CD8-positive, alpha-beta memory T cell (primary cell): ENCODE measurements at regions not wholly inside any gene's neighbourhood (a gene's known extent, or its start where the extent isn't known, plus 50 kb on each side); places are given as distances from the start of the nearest gene placed in this dataset.

Experiments
- CTCF ChIA-PET: fragments of 350-600 bp; sonication (Branson Sonifier 250); formaldehyde crosslinking; loops from one replicate; lab custom pipeline; 2021; ENCODE audit warnings: antibody characterized with exemption; lab: Charles Lee
- POLR2A ChIA-PET: fragments of 350-600 bp; sonication (Branson Sonifier 250); formaldehyde crosslinking; loops from one replicate; lab custom pipeline; 2021; ENCODE audit warnings: antibody characterized with exemption; lab: Charles Lee
- DNase-seq, 5 donors: peaks; one replicate each; pipeline versions ENCODE4 v3.0.0 to v3.0.0-alpha.2; 2020 to 2022; ENCODE audit warnings: mixed read lengths in 1 of 5
- H3K27ac ChIP-seq: one replicate; pipeline ENCODE4 v1.7.0; 2013; ENCODE audit warnings: low read depth, mild to moderate bottlenecking, low read length, moderate library complexity
- H3K27me3 ChIP-seq: 2 replicates; pipeline ENCODE4 v1.7.0; 2013; ENCODE audit warnings: low read length, mild to moderate bottlenecking; ENCODE audit not compliant: insufficient read depth, poor library complexity, severe bottlenecking
- H3K36me3 ChIP-seq: 2 replicates; pipeline ENCODE4 v1.7.0; 2013; ENCODE audit warnings: mild to moderate bottlenecking, low read length, moderate library complexity; ENCODE audit not compliant: insufficient read depth
- H3K4me1 ChIP-seq: 2 replicates; pipeline ENCODE4 v1.7.0; 2013; ENCODE audit warnings: mild to moderate bottlenecking, low read length, moderate library complexity; ENCODE audit not compliant: insufficient read depth
- H3K4me3 ChIP-seq: 2 replicates; pipeline ENCODE4 v1.7.0; 2013; ENCODE audit warnings: mild to moderate bottlenecking, low read length
- H3K9me3 ChIP-seq: 2 replicates; pipeline ENCODE4 v1.7.0; 2013; ENCODE audit warnings: mild to moderate bottlenecking, low read length
- H3K27ac Mint-ChIP-seq, 8 donors: one replicate each; pipeline ENCODE4 v1.8.0; 2020 to 2021; ENCODE audit warnings: mixed read lengths in 8 of 8, mild to moderate bottlenecking in 6 of 8, inconsistent platforms in 3 of 8, moderate library complexity in 3 of 8
- H3K27me3 Mint-ChIP-seq, 2 donors: one replicate each; pipeline ENCODE4 v1.8.0; 2020 to 2021; ENCODE audit warnings: mixed read lengths in 2 of 2, mild to moderate bottlenecking in 1 of 2, moderate library complexity in 1 of 2
- H3K36me3 Mint-ChIP-seq, 3 donors: one replicate each; pipeline ENCODE4 v1.8.0; 2020 to 2021; ENCODE audit warnings: mixed read lengths in 3 of 3, inconsistent platforms in 1 of 3, mild to moderate bottlenecking in 1 of 3
- H3K4me1 Mint-ChIP-seq, 3 donors: one replicate each; pipeline ENCODE4 v1.8.0; 2020 to 2021; ENCODE audit warnings: mixed read lengths in 3 of 3, inconsistent platforms in 1 of 3, mild to moderate bottlenecking in 1 of 3
- H3K4me3 Mint-ChIP-seq, 7 donors: one replicate each; pipeline ENCODE4 v1.8.0; 2020 to 2021; ENCODE audit warnings: mixed read lengths in 7 of 7, mild to moderate bottlenecking in 6 of 7, moderate library complexity in 4 of 7, inconsistent platforms in 2 of 7
- H3K9me3 Mint-ChIP-seq, 5 donors: one replicate each; pipeline ENCODE4 v1.8.0; 2020 to 2022; ENCODE audit warnings: mixed read lengths in 5 of 5, mild to moderate bottlenecking in 3 of 5, moderate library complexity in 2 of 5, inconsistent platforms in 1 of 5

- Mint-ChIP-seq H3K9me3 (no peaks in the 10 kb centered on the region), H3K27ac (no peak overlapping the region), H3K36me3 (no peaks in the 10 kb centered on the region), H3K27me3 (peaks cover 5 to 20% of the 10 kb centered on the region in 2 donors), H3K4me3 (no peak overlapping the region), H3K4me1 (no peaks in the 10 kb centered on the region)
- H3K9me3 ChIP-seq = no peaks in the 10 kb centered on the region
- POLR2A ChIA-PET = no interaction called here
- CTCF ChIA-PET = no interaction called here
- H3K36me3 ChIP-seq = no peaks in the 10 kb centered on the region
- no peak overlapping the region for H3K27ac ChIP-seq
- no peak overlapping the region for H3K4me3 ChIP-seq
- DNase-seq = no peak
- no peaks in the 10 kb centered on the region for H3K27me3 ChIP-seq
- H3K4me1 ChIP-seq = no peaks in the 10 kb centered on the region
Measured at GRCh38 chr15:62822228-62822627, 220.3 kb upstream of the TPM1 start.

- no peaks in the 10 kb centered on the region for H3K27me3 ChIP-seq
- no peaks in the 10 kb centered on the region for H3K4me1 Mint-ChIP-seq
- ChIA-PET POLR2A (no interaction called here), CTCF (no interaction called here)
- H3K36me3 Mint-ChIP-seq = no peaks in the 10 kb centered on the region
- no peaks in the 10 kb centered on the region for H3K9me3 Mint-ChIP-seq
- H3K4me3 Mint-ChIP-seq = no peak overlapping the region
- H3K9me3 ChIP-seq = no peaks in the 10 kb centered on the region
- no peaks in the 10 kb centered on the region for H3K4me1 ChIP-seq
- DNase-seq = no peak
- peaks cover 6 to 15% of the 10 kb centered on the region in 2 donors for H3K27me3 Mint-ChIP-seq
- no peak overlapping the region for H3K4me3 ChIP-seq
- H3K27ac Mint-ChIP-seq = no peak overlapping the region
- no peak overlapping the region for H3K27ac ChIP-seq
- no peaks in the 10 kb centered on the region for H3K36me3 ChIP-seq
Measured at GRCh38 chr15:62823561-62823960, 219.0 kb upstream of the TPM1 start.

GRCh38 chr15:62824111-62825015 lies 218.2 kb upstream of the TPM1 start:
- Histone ChIP-seq H3K4me3 (no peak overlapping the region), H3K27me3 (no peaks in the 10 kb centered on the region), H3K36me3 (no peaks in the 10 kb centered on the region), H3K4me1 (no peaks in the 10 kb centered on the region), H3K9me3 (no peaks in the 10 kb centered on the region), H3K27ac (no peak overlapping the region)
- no peak overlapping the region for H3K4me3 Mint-ChIP-seq
- H3K4me1 Mint-ChIP-seq = no peaks in the 10 kb centered on the region
- CTCF ChIA-PET = no interaction called here
- no peak overlapping the region for H3K27ac Mint-ChIP-seq
- POLR2A ChIA-PET = no interaction called here
- peaks cover 6 to 15% of the 10 kb centered on the region in 2 donors for H3K27me3 Mint-ChIP-seq
- no peaks in the 10 kb centered on the region for H3K36me3 Mint-ChIP-seq
- DNase-seq = no peak
- H3K9me3 Mint-ChIP-seq = no peaks in the 10 kb centered on the region

GRCh38 chr15:62825191-62825590 lies 217.4 kb upstream of the TPM1 start:
- CTCF ChIA-PET = no interaction called here
- H3K36me3 ChIP-seq = no peaks in the 10 kb centered on the region
- no peaks in the 10 kb centered on the region for H3K27me3 ChIP-seq
- POLR2A ChIA-PET = no interaction called here
- no peak overlapping the region for H3K27ac ChIP-seq
- H3K36me3 Mint-ChIP-seq = no peaks in the 10 kb centered on the region
- no peaks in the 10 kb centered on the region for H3K9me3 ChIP-seq
- peak overlapping the region in 1 of 8 donors; percentile 27 for H3K27ac Mint-ChIP-seq
- no peaks in the 10 kb centered on the region for H3K4me1 Mint-ChIP-seq
- H3K4me1 ChIP-seq = no peaks in the 10 kb centered on the region
- no peaks in the 10 kb centered on the region for H3K9me3 Mint-ChIP-seq
- no peak for DNase-seq
- peaks cover 2 to 16% of the 10 kb centered on the region in 2 donors for H3K27me3 Mint-ChIP-seq
- H3K4me3 Mint-ChIP-seq = no peak overlapping the region
- no peak overlapping the region for H3K4me3 ChIP-seq

GRCh38 chr15:62826561-62826960 lies 216.0 kb upstream of the TPM1 start:
- Histone ChIP-seq H3K36me3 (no peaks in the 10 kb centered on the region), H3K9me3 (no peaks in the 10 kb centered on the region), H3K27ac (no peak overlapping the region), H3K4me1 (no peaks in the 10 kb centered on the region), H3K4me3 (no peak overlapping the region), H3K27me3 (no peaks in the 10 kb centered on the region)
- CTCF ChIA-PET = no interaction called here
- H3K27ac Mint-ChIP-seq = no peak overlapping the region
- POLR2A ChIA-PET = no interaction called here
- no peaks in the 10 kb centered on the region for H3K4me1 Mint-ChIP-seq
- no peak overlapping the region for H3K4me3 Mint-ChIP-seq
- peaks cover 2 to 16% of the 10 kb centered on the region in 2 donors for H3K27me3 Mint-ChIP-seq
- DNase-seq = no peak
- no peaks in the 10 kb centered on the region for H3K9me3 Mint-ChIP-seq
- no peaks in the 10 kb centered on the region for H3K36me3 Mint-ChIP-seq

GRCh38 chr15:62828364-62828763 lies 214.2 kb upstream of the TPM1 start:
- Histone ChIP-seq H3K27ac (no peak overlapping the region), H3K4me3 (no peak overlapping the region), H3K36me3 (no peaks in the 10 kb centered on the region), H3K27me3 (no peaks in the 10 kb centered on the region), H3K4me1 (no peaks in the 10 kb centered on the region), H3K9me3 (no peaks in the 10 kb centered on the region)
- CTCF ChIA-PET = no interaction called here
- H3K27ac Mint-ChIP-seq = no peak overlapping the region
- H3K9me3 Mint-ChIP-seq = no peaks in the 10 kb centered on the region
- H3K4me1 Mint-ChIP-seq = no peaks in the 10 kb centered on the region
- no peaks in the 10 kb centered on the region for H3K36me3 Mint-ChIP-seq
- H3K4me3 Mint-ChIP-seq = no peak overlapping the region
- POLR2A ChIA-PET = no interaction called here
- H3K27me3 Mint-ChIP-seq = peaks cover 2 to 12% of the 10 kb centered on the region in 2 donors
- no peak for DNase-seq

- Mint-ChIP-seq H3K4me1 (no peaks in the 10 kb centered on the region), H3K9me3 (no peaks in the 10 kb centered on the region)
- CTCF ChIA-PET = no interaction called here
Measured at GRCh38 chr15:62832231-62832630, 210.3 kb upstream of the TPM1 start.

GRCh38 chr15:62833646-62834045 lies 208.9 kb upstream of the TPM1 start:
- POLR2A ChIA-PET = no interaction called here
- H3K36me3 Mint-ChIP-seq = no peaks in the 10 kb centered on the region
- CTCF ChIA-PET = no interaction called here

More at GRCh38 chr15:62832231-62832630, 210.3 kb upstream of the TPM1 start:
- Histone ChIP-seq H3K4me3 (no peak overlapping the region), H3K4me1 (no peaks in the 10 kb centered on the region), H3K9me3 (no peaks in the 10 kb centered on the region), H3K27ac (no peak overlapping the region), H3K27me3 (no peaks in the 10 kb centered on the region), H3K36me3 (no peaks in the 10 kb centered on the region)
- Mint-ChIP-seq H3K4me3 (no peak overlapping the region), H3K27me3 (peaks cover 1 to 5% of the 10 kb centered on the region in 2 donors), H3K27ac (no peak overlapping the region), H3K36me3 (no peaks in the 10 kb centered on the region)
- POLR2A ChIA-PET = no interaction called here
- no peak for DNase-seq

More at GRCh38 chr15:62833646-62834045, 208.9 kb upstream of the TPM1 start:
- H3K36me3 ChIP-seq = no peaks in the 10 kb centered on the region
- no peaks in the 10 kb centered on the region for H3K27me3 ChIP-seq
- DNase-seq = no peak
- Mint-ChIP-seq H3K27me3 (peaks cover 0 to 10% of the 10 kb centered on the region in 2 donors), H3K4me3 (no peak overlapping the region), H3K27ac (no peak overlapping the region), H3K9me3 (no peaks in the 10 kb centered on the region), H3K4me1 (no peaks in the 10 kb centered on the region)
- H3K9me3 ChIP-seq = no peaks in the 10 kb centered on the region
- H3K27ac ChIP-seq = no peak overlapping the region
- no peaks in the 10 kb centered on the region for H3K4me1 ChIP-seq
- H3K4me3 ChIP-seq = no peak overlapping the region
